AG04449 (cell line): ENCODE measurements at regions not wholly inside any gene's neighbourhood (a gene's known extent, or its start where the extent isn't known, plus 50 kb on each side); places are given as distances from the start of the nearest gene placed in this dataset.

Source experiments
- CTCF ChIA-PET: fragments of 350-600 bp; formaldehyde crosslinking; extraction: SDS; loops from one replicate; lab custom pipeline; 2021; ENCODE audit warnings: antibody characterized with exemption; lab: Yijun Ruan, JAX
- POLR2A ChIA-PET: fragments of 400-600, 350-600 bp; formaldehyde crosslinking; extraction: SDS; loops from one replicate; lab custom pipeline; 2020; ENCODE audit warnings: antibody characterized with exemption, inconsistent platforms; lab: Yijun Ruan, JAX
- DNase-seq: peaks from one replicate; pipeline ENCODE4 v3.0.0-alpha.2; 2010; ENCODE audit warnings: low read depth, low spot score
- H3K4me3 ChIP-seq: 2 replicates; pipeline ENCODE4 v1.5.1; 2011; ENCODE audit warnings: low read depth, mild to moderate bottlenecking, control low read depth, low read length
- TF ChIP-seq, protein P1 (sequence below): IDR thresholded peaks from one replicate; pipeline ENCODE4 v1.5.1; 2011; ENCODE audit warnings: mild to moderate bottlenecking, moderate library complexity, low read length, control low read depth, inconsistent platforms; ENCODE audit not compliant: insufficient read depth; ENCODE audit errors: missing control alignments

DNA sequence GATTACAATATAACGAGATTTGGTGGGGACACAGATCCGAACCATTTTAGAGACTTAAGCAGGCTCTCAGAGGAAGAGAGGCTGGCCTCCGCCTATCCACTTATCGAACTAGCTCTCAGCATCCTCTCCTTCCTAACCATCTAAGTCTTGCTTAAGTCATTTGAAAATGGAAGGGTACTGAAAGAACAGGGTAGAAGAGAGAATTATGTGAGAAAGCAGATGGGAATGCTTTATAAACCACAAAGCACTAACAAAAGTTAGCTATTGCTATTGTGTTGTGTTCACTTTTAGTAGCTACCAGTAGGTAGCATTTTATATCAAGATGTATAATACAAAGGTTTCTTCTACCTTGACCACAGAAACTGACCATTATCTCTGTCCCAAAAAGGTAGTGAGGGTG lies 153.4 kb upstream of the CADM1 start:
- POLR2A ChIA-PET: no interaction called here
- TF ChIP-seq, protein P1, sequence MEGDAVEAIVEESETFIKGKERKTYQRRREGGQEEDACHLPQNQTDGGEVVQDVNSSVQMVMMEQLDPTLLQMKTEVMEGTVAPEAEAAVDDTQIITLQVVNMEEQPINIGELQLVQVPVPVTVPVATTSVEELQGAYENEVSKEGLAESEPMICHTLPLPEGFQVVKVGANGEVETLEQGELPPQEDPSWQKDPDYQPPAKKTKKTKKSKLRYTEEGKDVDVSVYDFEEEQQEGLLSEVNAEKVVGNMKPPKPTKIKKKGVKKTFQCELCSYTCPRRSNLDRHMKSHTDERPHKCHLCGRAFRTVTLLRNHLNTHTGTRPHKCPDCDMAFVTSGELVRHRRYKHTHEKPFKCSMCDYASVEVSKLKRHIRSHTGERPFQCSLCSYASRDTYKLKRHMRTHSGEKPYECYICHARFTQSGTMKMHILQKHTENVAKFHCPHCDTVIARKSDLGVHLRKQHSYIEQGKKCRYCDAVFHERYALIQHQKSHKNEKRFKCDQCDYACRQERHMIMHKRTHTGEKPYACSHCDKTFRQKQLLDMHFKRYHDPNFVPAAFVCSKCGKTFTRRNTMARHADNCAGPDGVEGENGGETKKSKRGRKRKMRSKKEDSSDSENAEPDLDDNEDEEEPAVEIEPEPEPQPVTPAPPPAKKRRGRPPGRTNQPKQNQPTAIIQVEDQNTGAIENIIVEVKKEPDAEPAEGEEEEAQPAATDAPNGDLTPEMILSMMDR: no peak
- CTCF ChIA-PET: interaction anchor here (1.1 kb wide), 1 partner anchor 13 kb away, joined by 3 read pairs; no protein-coding TSS in a partner anchor
- no peak for DNase-seq
- no peak overlapping the region for H3K4me3 ChIP-seq

DNA sequence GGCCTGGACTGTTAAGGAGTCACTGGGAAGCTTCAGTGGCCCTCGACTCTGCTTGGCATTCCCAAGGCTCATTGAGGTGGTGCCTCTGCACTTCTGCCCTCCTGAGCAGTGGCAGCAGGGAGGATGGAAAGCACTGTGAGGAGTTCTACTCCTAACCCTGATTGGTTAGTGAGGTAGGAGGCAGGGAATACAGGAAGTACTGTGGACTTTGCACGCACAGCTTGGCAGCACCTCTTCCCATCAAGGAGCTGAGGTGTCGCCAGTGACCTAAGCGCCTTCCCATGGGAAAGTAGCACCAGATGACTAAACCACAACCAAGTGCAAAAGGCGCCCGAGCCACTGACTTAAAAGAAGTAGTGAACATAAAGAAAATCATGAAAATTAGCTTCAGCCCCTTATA lies 152.5 kb upstream of the CADM1 start:
- no peak overlapping the region for H3K4me3 ChIP-seq
- ChIA-PET POLR2A (no interaction called here), CTCF (interaction anchor here (1.3 kb wide), 1 partner anchor 894 kb away, joined by 4 read pairs; no protein-coding TSS in a partner anchor)
- TF ChIP-seq, protein P1: no peak
- DNase-seq: no peak

DNA sequence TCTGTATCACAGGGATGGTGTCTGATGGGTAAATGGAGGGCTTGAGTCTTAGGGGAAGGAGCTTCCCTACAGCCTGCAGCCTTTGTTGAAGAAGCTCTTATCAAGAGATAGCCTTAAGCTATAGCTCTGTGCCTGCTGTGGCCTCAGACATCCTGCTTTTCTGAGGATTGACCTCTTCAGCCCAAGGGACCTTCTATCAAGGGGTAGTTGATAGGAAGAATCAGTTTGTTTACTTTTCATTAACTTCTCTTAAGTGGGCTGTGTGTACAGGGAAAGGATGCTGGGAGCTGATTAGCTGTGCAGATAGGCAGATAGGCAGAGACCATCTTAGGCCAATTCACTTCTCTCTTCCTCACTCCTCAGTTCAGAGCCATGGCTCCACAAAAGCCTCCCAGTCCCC lies 151.8 kb upstream of the CADM1 start:
- POLR2A ChIA-PET: no interaction called here
- CTCF ChIA-PET: interaction anchor here (1.3 kb wide), 1 partner anchor 893 kb away, joined by 4 read pairs; no protein-coding TSS in a partner anchor

GRCh38 chr11:115654792-115655191 lies 150.6 kb upstream of the CADM1 start:
- H3K4me3 ChIP-seq: no peak overlapping the region
- POLR2A ChIA-PET: no interaction called here
- TF ChIP-seq, protein P1: no peak
- CTCF ChIA-PET: no interaction called here
- DNase-seq: no peak

More for the DNA sequence above, 151.8 kb upstream of the CADM1 start:
- no peak overlapping the region for H3K4me3 ChIP-seq
- TF ChIP-seq, protein P1: no peak
- no peak for DNase-seq

DNA sequence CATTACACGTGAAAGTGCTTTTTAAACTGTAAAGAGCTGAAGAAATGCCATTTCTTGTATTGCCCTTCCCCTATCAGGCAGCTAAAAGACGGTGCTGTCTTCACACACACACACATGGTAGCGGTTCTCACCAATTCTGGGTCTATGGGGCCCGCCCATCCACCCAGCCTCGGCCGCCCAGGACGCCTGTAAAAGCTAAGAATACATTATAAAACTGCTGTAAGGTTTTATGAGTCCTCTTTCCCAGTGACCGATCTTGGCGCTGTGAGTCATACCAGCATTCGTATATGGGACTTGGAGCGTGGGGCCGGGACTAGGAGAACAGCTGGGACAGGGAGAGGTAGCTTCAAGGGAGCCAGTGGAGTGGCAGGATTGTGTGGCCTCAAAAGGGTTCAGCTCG lies 149.7 kb upstream of the CADM1 start:
- CTCF ChIA-PET: no interaction called here
- no peak overlapping the region for H3K4me3 ChIP-seq
- no peak for DNase-seq
- TF ChIP-seq, protein P1: no peak
- POLR2A ChIA-PET: no interaction called here

- H3K4me3 ChIP-seq: no peak overlapping the region
- CTCF ChIA-PET: no interaction called here
- TF ChIP-seq, protein P1: no peak
- POLR2A ChIA-PET: no interaction called here
- no peak for DNase-seq
These were observed 148.9 kb upstream of the CADM1 start for GRCh38 chr11:115653076-115653475.
